ENCODE measurements at regions not wholly inside any gene's neighbourhood (a gene's known extent, or its start where the extent isn't known, plus 50 kb on each side); places are given as distances from the start of the nearest gene placed in this dataset.

GRCh38 chr10:78413076-78414055 lies 379.7 kb downstream of the RPS24 start:
- no peaks in the 10 kb centered on the region for H3K27me3 ChIP-seq
- H3K9me3 ChIP-seq: no peaks in the 10 kb centered on the region
- intact Hi-C loops (cut with DNase I): no loop called here
- no peak overlapping the region for H3K4me3 ChIP-seq
- TF ChIP-seq POLR2A (IDR thresholded peaks at IDR 0.05) (no peak), CTCF (IDR thresholded peaks at IDR 0.05) (no peak), EP300 (IDR thresholded peaks at IDR 0.05) (no peak)
- WGBS, 3 donors: 45 to 48% (median 47%) methylated on average over 12 of the region's 12 CpGs
- no peaks in the 10 kb centered on the region for H3K36me3 ChIP-seq
- H3K4me1 ChIP-seq (ENCODE audit: insufficient read depth): peaks cover 17% of the 10 kb centered on the region
- peak overlapping the region in 1 of 2 donors; percentile 62 for H3K27ac ChIP-seq
- no peak for DNase-seq

- Histone ChIP-seq H3K9me3 (no peaks in the 10 kb centered on the region), H3K27me3 (no peaks in the 10 kb centered on the region), H3K4me1 (ENCODE audit: insufficient read depth) (peaks cover 7% of the 10 kb centered on the region), H3K27ac (no peak overlapping the region), H3K4me3 (no peak overlapping the region), H3K36me3 (no peaks in the 10 kb centered on the region)
- WGBS, 3 donors: 87 to 92% (median 92%) methylated on average over 4 of the region's 4 CpGs
- intact Hi-C loops (cut with DNase I): no loop called here
- no peak for TF ChIP-seq POLR2A (IDR thresholded peaks at IDR 0.05)
- no peak for TF ChIP-seq EP300 (IDR thresholded peaks at IDR 0.05)
- DNase-seq: no peak
Measured at GRCh38 chr10:78414380-78414779, 380.7 kb downstream of the RPS24 start.

- Histone ChIP-seq H3K27ac (no peak overlapping the region), H3K27me3 (no peaks in the 10 kb centered on the region)
- 50 to 81% (median 60%) methylated on average over 1 of the region's 1 CpG for WGBS, 3 donors
Measured at GRCh38 chr10:78415111-78415510, 381.4 kb downstream of the RPS24 start.

GRCh38 chr10:78416031-78417011 lies 382.7 kb downstream of the RPS24 start:
- no peak for DNase-seq
- TF ChIP-seq EP300 (IDR thresholded peaks at IDR 0.05): no peak
- no peak for TF ChIP-seq POLR2A (IDR thresholded peaks at IDR 0.05)
- TF ChIP-seq CTCF (IDR thresholded peaks at IDR 0.05): no peak
- 84 to 87% (median 84%) methylated on average over 3 of the region's 3 CpGs for WGBS, 3 donors
- Histone ChIP-seq H3K4me3 (no peak overlapping the region), H3K9me3 (no peaks in the 10 kb centered on the region), H3K27me3 (no peaks in the 10 kb centered on the region), H3K36me3 (no peaks in the 10 kb centered on the region), H3K27ac (no peak overlapping the region), H3K4me1 (ENCODE audit: insufficient read depth) (peaks cover 6% of the 10 kb centered on the region)
- intact Hi-C loops (cut with DNase I): no loop called here

More at GRCh38 chr10:78415111-78415510, 381.4 kb downstream of the RPS24 start:
- DNase-seq: no peak
- TF ChIP-seq CTCF (IDR thresholded peaks at IDR 0.05) (no peak), EP300 (IDR thresholded peaks at IDR 0.05) (no peak), POLR2A (IDR thresholded peaks at IDR 0.05) (no peak)
- Histone ChIP-seq H3K4me1 (ENCODE audit: insufficient read depth) (peaks cover 6% of the 10 kb centered on the region), H3K4me3 (no peak overlapping the region), H3K9me3 (no peaks in the 10 kb centered on the region), H3K36me3 (no peaks in the 10 kb centered on the region)
- intact Hi-C loops (cut with DNase I): no loop called here
